ENCODE measurements at regions not wholly inside any gene's neighbourhood (a gene's known extent, or its start where the extent isn't known, plus 50 kb on each side); places are given as distances from the start of the nearest gene placed in this dataset.

GRCh38 chr16:87138738-87139267 lies 178.4 kb downstream of the C16orf95 start:
- TF ChIP-seq POLR2AphosphoS5 (IDR thresholded peaks at IDR 0.05): no peak
- no peak for TF ChIP-seq CTCF (IDR thresholded peaks at IDR 0.05)
- H3K4me1 ChIP-seq: no peaks in the 10 kb centered on the region
- intact Hi-C loops (cut with DNase I; ENCODE audit: low total_unique reads): no loop called here

GRCh38 chr16:87140211-87141200 lies 176.7 kb downstream of the C16orf95 start:
- DNase-seq (ENCODE audit: low spot score in 2 of 2): no peak
- no peaks in the 10 kb centered on the region for H3K9me3 ChIP-seq
- H3K36me3 ChIP-seq: no peaks in the 10 kb centered on the region
- no peaks in the 10 kb centered on the region for H3K4me1 ChIP-seq
- no peaks in the 10 kb centered on the region for H3K27me3 ChIP-seq
- H3K4me3 ChIP-seq: no peak overlapping the region
- intact Hi-C loops (cut with DNase I; ENCODE audit: low total_unique reads): loop anchor here (5.0 kb wide), 1 partner anchor 117 kb away; no protein-coding TSS in a partner anchor
- H3K27ac ChIP-seq: no peak overlapping the region
- TF ChIP-seq POLR2A (IDR thresholded peaks at IDR 0.05) (no peak), CTCF (IDR thresholded peaks at IDR 0.05) (no peak), POLR2AphosphoS5 (IDR thresholded peaks at IDR 0.05) (no peak)

More at GRCh38 chr16:87138738-87139267, 178.4 kb downstream of the C16orf95 start:
- Histone ChIP-seq H3K36me3 (no peaks in the 10 kb centered on the region), H3K27me3 (no peaks in the 10 kb centered on the region), H3K9me3 (no peaks in the 10 kb centered on the region), H3K27ac (no peak overlapping the region), H3K4me3 (no peak overlapping the region)
- no peak for DNase-seq (ENCODE audit: low spot score in 2 of 2)

- intact Hi-C loops (cut with DNase I; ENCODE audit: low total_unique reads): loop anchor here (5.0 kb wide), 1 partner anchor 116 kb away; no protein-coding TSS in a partner anchor
- H3K27ac ChIP-seq: no peak overlapping the region
Measured at GRCh38 chr16:87141402-87141801, 175.8 kb downstream of the C16orf95 start.

GRCh38 chr16:87143661-87144121 lies 173.5 kb downstream of the C16orf95 start:
- Histone ChIP-seq H3K4me3 (no peak overlapping the region), H3K27me3 (no peaks in the 10 kb centered on the region), H3K36me3 (no peaks in the 10 kb centered on the region), H3K9me3 (no peaks in the 10 kb centered on the region), H3K27ac (no peak overlapping the region), H3K4me1 (no peaks in the 10 kb centered on the region)
- intact Hi-C loops (cut with DNase I; ENCODE audit: low total_unique reads): loop anchor here (5.0 kb wide), 1 partner anchor 114 kb away; no protein-coding TSS in a partner anchor
- DNase-seq (ENCODE audit: low spot score in 2 of 2): no peak
- TF ChIP-seq POLR2AphosphoS5 (IDR thresholded peaks at IDR 0.05): no peak
- TF ChIP-seq POLR2A (IDR thresholded peaks at IDR 0.05): no peak
- TF ChIP-seq CTCF (IDR thresholded peaks at IDR 0.05): no peak

More at GRCh38 chr16:87141402-87141801, 175.8 kb downstream of the C16orf95 start:
- H3K9me3 ChIP-seq: no peaks in the 10 kb centered on the region
- no peak for TF ChIP-seq POLR2AphosphoS5 (IDR thresholded peaks at IDR 0.05)
- no peak for TF ChIP-seq CTCF (IDR thresholded peaks at IDR 0.05)
- TF ChIP-seq POLR2A (IDR thresholded peaks at IDR 0.05): no peak
- H3K4me1 ChIP-seq: no peaks in the 10 kb centered on the region
- no peaks in the 10 kb centered on the region for H3K36me3 ChIP-seq
- no peaks in the 10 kb centered on the region for H3K27me3 ChIP-seq
- H3K4me3 ChIP-seq: no peak overlapping the region
- DNase-seq (ENCODE audit: low spot score in 2 of 2): no peak

GRCh38 chr16:87144232-87144631 lies 173.0 kb downstream of the C16orf95 start:
- TF ChIP-seq CTCF (IDR thresholded peaks at IDR 0.05) (no peak), POLR2AphosphoS5 (IDR thresholded peaks at IDR 0.05) (no peak)
- Histone ChIP-seq H3K4me3 (no peak overlapping the region), H3K27me3 (no peaks in the 10 kb centered on the region), H3K9me3 (no peaks in the 10 kb centered on the region), H3K4me1 (no peaks in the 10 kb centered on the region), H3K27ac (no peak overlapping the region), H3K36me3 (no peaks in the 10 kb centered on the region)
- no peak for DNase-seq (ENCODE audit: low spot score in 2 of 2)
- intact Hi-C loops (cut with DNase I; ENCODE audit: low total_unique reads): loop anchor here (5.0 kb wide), 1 partner anchor 113 kb away; no protein-coding TSS in a partner anchor
